HEK293T (cell line): ENCODE measurements at regions not wholly inside any gene's neighbourhood (a gene's known extent, or its start where the extent isn't known, plus 50 kb on each side); places are given as distances from the start of the nearest gene placed in this dataset.

Experiments
- ARNT ChIP-seq: fragments of 450-650 bp; IDR thresholded peaks from 2 replicates; pipeline ENCODE4 v1.6.1; 2017; ENCODE audit warnings: mild to moderate bottlenecking
- BHLHE40 ChIP-seq: fragments of 450-650 bp; IDR thresholded peaks from 2 replicates; pipeline ENCODE4 v1.6.1; 2016; ENCODE audit warnings: mild to moderate bottlenecking, moderate library complexity, borderline replicate concordance
- ELF4 ChIP-seq: fragments of 450-650 bp; IDR thresholded peaks from 2 replicates; pipeline ENCODE4 v1.6.1; 2017; ENCODE audit warnings: antibody characterized with exemption
- FOXK2 ChIP-seq: fragments of 450-650 bp; IDR thresholded peaks from 2 replicates; pipeline ENCODE4 v1.6.1; 2016; ENCODE audit warnings: mild to moderate bottlenecking
- FOXM1 ChIP-seq: fragments of 450-650 bp; IDR thresholded peaks from 2 replicates; pipeline ENCODE4 v1.6.1; 2017; ENCODE audit warnings: mild to moderate bottlenecking, borderline replicate concordance
- HDGF ChIP-seq: fragments of 450-650 bp; IDR thresholded peaks from 2 replicates; pipeline ENCODE4 v1.6.1; 2017; ENCODE audit warnings: antibody characterized with exemption, borderline replicate concordance
- LEF1 ChIP-seq: fragments of 450-650 bp; IDR thresholded peaks from 2 replicates; pipeline ENCODE4 v1.6.1; 2017; ENCODE audit warnings: mild to moderate bottlenecking, borderline replicate concordance
- NFRKB ChIP-seq: fragments of 450-650 bp; IDR thresholded peaks from 2 replicates; pipeline ENCODE4 v1.6.1; 2016; ENCODE audit warnings: mild to moderate bottlenecking, moderate library complexity
- SP1 ChIP-seq: fragments of 450-650 bp; IDR thresholded peaks from 2 replicates; pipeline ENCODE4 v1.6.1; 2017
- TARDBP ChIP-seq: fragments of 450-650 bp; IDR thresholded peaks from 2 replicates; pipeline ENCODE4 v1.6.1; 2016
- ZNF384 ChIP-seq: fragments of 450-650 bp; IDR thresholded peaks from 2 replicates; pipeline ENCODE4 v1.6.1; 2016
- TF ChIP-seq, protein P1 (sequence below): fragments of 450-650 bp; IDR thresholded peaks from 2 replicates; pipeline ENCODE4 v1.6.1; 2016

DNA sequence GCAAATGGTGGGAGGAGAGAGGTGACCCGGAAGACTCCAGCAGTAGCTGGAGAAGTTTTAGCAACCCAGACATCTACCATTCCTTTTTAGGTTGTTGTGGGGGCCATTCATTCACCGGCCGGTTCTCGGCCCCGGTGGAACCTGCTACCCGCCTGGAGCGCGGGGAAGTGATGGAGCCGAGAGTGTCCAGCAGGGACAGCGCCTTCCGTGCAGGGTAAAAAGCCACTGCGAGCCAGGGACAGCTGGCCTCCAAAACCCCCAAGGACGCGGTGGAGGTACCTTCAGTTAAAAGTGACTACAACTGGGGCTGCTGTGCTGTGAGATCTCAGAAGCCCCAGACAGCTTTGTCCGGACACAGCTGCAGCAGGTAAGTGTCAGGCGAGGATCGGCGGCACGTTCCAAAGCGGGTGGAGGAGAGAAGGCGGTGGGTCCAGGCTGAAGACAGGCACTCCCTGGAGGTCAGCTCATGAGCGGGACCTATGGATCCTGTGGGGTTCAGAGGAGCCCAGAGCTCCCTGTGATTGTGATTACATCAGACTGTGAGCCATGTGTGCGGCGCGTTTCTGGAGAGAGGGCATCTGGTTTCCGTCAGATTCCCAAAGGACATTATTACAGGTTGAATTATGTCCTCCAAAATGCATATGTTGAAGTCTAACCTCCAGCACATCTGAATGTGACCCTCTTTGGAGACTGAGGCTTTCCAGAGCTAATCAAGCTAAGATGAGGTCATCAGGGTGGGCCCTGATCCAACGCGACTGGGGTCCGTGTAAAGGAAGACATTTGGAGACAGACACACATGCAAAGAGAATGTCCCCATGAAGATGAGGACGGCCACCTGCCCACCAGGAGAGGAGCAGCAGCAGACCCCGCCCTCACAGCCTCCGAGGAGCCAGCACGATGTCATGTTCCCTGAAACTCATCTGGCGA lies 276.3 kb downstream of the EIPR1 start:
- TF ChIP-seq, protein P1, sequence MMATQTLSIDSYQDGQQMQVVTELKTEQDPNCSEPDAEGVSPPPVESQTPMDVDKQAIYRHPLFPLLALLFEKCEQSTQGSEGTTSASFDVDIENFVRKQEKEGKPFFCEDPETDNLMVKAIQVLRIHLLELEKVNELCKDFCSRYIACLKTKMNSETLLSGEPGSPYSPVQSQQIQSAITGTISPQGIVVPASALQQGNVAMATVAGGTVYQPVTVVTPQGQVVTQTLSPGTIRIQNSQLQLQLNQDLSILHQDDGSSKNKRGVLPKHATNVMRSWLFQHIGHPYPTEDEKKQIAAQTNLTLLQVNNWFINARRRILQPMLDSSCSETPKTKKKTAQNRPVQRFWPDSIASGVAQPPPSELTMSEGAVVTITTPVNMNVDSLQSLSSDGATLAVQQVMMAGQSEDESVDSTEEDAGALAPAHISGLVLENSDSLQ = no peak
- TF ChIP-seq ARNT (no peak), FOXK2 (no peak), BHLHE40 (no peak), NFRKB (no peak), LEF1 (no peak), TARDBP (no peak), SP1 (no peak), HDGF (no peak), ELF4 (no peak), ZNF384 (no peak), FOXM1 (no peak)
